Adrenal gland (tissue), 5 donors: ENCODE measurements at regions not wholly inside any gene's neighbourhood (a gene's known extent, or its start where the extent isn't known, plus 50 kb on each side); places are given as distances from the start of the nearest gene placed in this dataset.

Source experiments
- CTCF ChIP-seq, 6 experiments: fragments of 450-650 bp in 4 of 6; fragments of 200-600 bp in 2 of 6; sonication (generic) in 1 of 6; IDR thresholded peaks; 1 replicate in 5 of 6; 2 replicates in 1 of 6; pipeline versions ENCODE4 v1.5.1 to v1.8.0; 2016 to 2021; ENCODE audit warnings: antibody characterized with exemption in 6 of 6, mild to moderate bottlenecking in 2 of 6, moderate library complexity in 1 of 6
- POLR2A ChIP-seq, 2 donors: fragments of 450-650 bp; IDR thresholded peaks; one replicate each; pipeline ENCODE4 v1.6.1; 2017; ENCODE audit warnings: antibody characterized with exemption in 2 of 2, mild to moderate bottlenecking in 2 of 2, moderate library complexity in 1 of 2
- donor health status: DM: no; HTN: no; CAD: no.

- TF ChIP-seq POLR2A (IDR thresholded peaks at IDR 0.05) (no peak), CTCF (IDR thresholded peaks at IDR 0.05) (no peak)
These were observed 493.3 kb upstream of the NAALADL2 start for GRCh38 chr3:174365796-174366195.
